Body of pancreas (tissue), 4 donors: ENCODE measurements at regions not wholly inside any gene's neighbourhood (a gene's known extent, or its start where the extent isn't known, plus 50 kb on each side); places are given as distances from the start of the nearest gene placed in this dataset.

Experiments used
- CTCF ChIP-seq, 7 experiments: fragments of 450-650 bp in 4 of 7; fragments of 200-600 bp in 3 of 7; sonication (generic) in 3 of 7; IDR thresholded peaks; one replicate each; pipeline ENCODE4 v1.5.1; 2016 to 2019; ENCODE audit warnings: antibody characterized with exemption in 7 of 7
- POLR2A ChIP-seq, 3 donors: fragments of 450-650 bp; IDR thresholded peaks; one replicate each; pipeline ENCODE4 v1.6.1; 2016; ENCODE audit warnings: antibody characterized with exemption in 3 of 3, mild to moderate bottlenecking in 2 of 3

DNA sequence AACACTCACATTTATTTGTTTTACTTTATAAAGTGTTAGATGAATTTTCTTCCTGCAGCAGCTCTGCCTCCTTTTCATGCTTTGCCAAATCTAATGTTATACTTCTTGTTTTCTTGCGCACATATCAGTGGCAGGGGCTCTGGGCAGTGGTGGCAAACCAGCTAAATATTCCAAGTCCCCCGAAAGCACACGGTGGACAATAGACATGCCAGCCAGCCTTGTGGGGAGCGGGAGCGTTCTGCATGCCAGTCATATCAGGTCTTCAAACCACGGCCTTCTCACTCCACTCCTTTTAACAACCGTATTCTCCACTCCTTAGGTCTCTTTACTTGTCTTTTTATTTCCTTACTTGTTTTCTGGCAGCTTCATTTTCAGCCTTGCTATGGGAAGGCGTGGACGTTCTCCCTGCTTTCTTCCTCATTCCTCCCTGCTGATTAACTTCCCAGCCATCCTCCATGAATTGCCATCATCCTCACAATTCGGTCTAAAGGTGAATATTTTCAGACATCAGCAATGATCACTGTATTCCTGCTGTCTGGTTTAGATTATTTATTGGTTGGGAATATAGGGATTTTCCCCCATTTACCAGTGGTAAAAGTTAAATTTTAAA, 77.1 kb upstream of the WASF3 start:
- no peak for TF ChIP-seq CTCF (IDR thresholded peaks at IDR 0.05)
- no peak for TF ChIP-seq POLR2A (IDR thresholded peaks at IDR 0.05)
